ENCODE measurements at regions not wholly inside any gene's neighbourhood (a gene's known extent, or its start where the extent isn't known, plus 50 kb on each side); places are given as distances from the start of the nearest gene placed in this dataset.
"Not testable (repeated sequence)": the region's sequence is repeated elsewhere in the genome, so short reads cannot be mapped to it uniquely, and the experiment has no call there.

DNA sequence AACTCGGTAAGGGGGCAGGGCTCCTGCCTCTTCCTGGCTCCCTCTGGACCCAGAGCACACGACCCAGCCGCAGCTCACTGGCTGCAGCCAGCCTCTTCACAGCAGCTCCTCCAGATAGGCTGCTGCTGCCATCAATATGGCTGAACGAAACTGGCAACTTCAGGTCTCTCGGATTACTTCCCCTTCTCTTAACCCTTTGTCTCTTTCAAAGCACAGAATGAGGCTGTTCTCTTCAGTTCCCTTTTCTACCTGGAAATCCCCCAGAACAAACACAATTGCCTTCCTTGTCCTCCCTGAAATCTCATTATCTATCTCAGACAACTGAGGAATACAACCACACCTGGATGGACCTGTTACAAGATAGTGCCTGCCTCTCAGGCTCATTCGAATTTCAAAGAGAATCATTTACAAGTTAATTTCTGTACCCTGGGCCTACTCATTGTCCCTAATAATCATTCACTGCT is 193.4 kb upstream of the MBL2 start:
- H3K27ac Mint-ChIP-seq, result no peak overlapping the region
- H3K9me3 Mint-ChIP-seq, result peaks cover 0 to 8% of the 10 kb centered on the region in 2 donors
- no peaks in the 10 kb centered on the region for H3K27me3 Mint-ChIP-seq
- no peak overlapping the region for H3K4me3 Mint-ChIP-seq
- no peak for ATAC-seq
- no peaks in the 10 kb centered on the region for H3K4me1 Mint-ChIP-seq
- no peak for DNase-seq

DNA sequence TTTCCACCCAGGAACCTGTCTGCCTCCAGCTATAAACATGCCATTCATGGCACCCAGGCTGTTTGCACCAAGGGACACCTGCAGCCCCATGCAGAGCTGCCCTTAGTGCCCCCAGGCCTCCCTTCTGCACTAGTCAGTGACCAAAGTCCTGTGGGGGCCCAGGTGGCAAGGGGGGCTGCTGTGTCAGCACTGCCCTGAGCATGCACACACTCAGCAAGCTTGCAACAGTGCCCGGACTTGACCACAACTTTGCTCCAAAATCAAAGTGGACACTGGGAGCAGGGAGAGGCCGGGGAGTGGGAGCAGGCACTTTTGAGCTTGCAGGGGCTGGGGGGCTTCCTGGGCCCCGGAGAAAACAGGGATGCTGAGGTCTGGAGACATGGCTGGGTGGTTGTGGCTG is 192.9 kb upstream of the MBL2 start:
- H3K27me3 Mint-ChIP-seq, result no peaks in the 10 kb centered on the region
- no peak overlapping the region for H3K4me3 Mint-ChIP-seq
- DNase-seq, result no peak
- no peaks in the 10 kb centered on the region for H3K4me1 Mint-ChIP-seq
- peaks cover 0 to 8% of the 10 kb centered on the region in 2 donors for H3K9me3 Mint-ChIP-seq
- ATAC-seq, result no peak
- no peak overlapping the region for H3K27ac Mint-ChIP-seq

DNA sequence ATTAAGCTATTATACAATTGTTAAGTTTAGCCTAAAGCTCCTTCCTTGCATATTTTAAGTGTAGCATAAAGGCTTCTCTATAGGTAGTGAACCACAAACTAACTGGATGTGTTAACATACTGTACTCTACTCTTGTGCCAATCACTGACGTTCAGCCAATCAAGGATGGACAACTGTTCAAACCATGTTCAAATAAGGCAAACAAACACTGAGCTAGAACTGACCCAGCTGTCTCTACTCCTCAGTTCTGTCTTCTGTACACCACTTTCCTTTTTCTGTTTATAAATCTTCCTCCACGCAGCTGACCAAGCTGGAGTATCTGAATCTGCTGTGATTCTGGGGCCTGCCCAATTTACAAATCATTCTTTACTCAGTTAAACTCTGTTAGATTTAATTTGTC is 188.7 kb upstream of the MBL2 start:
- Mint-ChIP-seq H3K27ac (no peak overlapping the region), H3K27me3 (no peaks in the 10 kb centered on the region), H3K9me3 (peaks cover 0 to 5% of the 10 kb centered on the region in 2 donors), H3K4me3 (no peak overlapping the region), H3K4me1 (no peaks in the 10 kb centered on the region)
- DNase-seq, result no peak
- ATAC-seq, result no peak

DNA sequence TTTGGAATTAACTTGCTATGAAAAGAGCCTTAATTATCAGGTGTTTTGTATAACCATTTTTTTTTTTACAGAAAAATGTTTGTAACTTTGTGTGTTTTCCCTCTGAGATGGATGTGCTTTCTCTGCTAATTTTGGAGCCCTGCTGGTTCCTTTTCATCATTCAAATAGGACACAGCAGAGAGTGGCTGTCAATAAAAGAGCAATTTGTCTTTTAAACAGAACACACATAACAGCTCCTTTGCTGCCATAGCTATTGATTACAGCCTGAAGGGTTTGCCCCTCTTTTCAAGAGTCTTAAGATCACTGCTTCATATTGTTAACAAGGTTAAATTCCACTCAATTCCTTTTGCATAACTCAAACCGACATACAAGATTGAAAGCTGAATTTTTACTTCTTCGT is 187.2 kb upstream of the MBL2 start:
- H3K27me3 Mint-ChIP-seq, result no peaks in the 10 kb centered on the region
- no peaks in the 10 kb centered on the region for H3K4me1 Mint-ChIP-seq
- no peak for ATAC-seq
- H3K9me3 Mint-ChIP-seq, result peaks cover 0 to 5% of the 10 kb centered on the region in 2 donors
- H3K27ac Mint-ChIP-seq, result no peak overlapping the region
- no peak for DNase-seq
- H3K4me3 Mint-ChIP-seq, result no peak overlapping the region

DNA sequence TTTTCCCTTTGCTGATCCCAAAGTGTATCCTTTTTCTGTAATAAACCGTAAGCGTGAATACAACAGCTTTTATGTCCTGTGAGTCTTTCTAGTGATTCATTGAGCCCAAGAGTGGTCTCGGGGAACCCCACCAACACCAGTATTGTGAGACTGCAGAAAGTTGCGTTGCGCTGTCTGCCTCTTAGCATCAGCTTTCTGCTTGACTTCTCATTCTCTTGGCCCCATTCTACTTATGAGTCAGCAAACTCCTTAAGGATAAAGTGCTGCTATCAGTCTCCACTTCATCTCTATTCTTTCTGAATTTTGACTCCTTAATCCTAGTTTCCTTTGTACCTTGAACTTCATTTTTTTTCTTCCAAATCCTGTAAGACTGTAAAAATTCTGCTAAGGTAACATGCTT is 184.3 kb upstream of the MBL2 start:
- Mint-ChIP-seq H3K27ac (no peak overlapping the region), H3K27me3 (no peaks in the 10 kb centered on the region), H3K4me3 (no peak overlapping the region), H3K4me1 (no peaks in the 10 kb centered on the region), H3K9me3 (peaks cover 5 to 7% of the 10 kb centered on the region in 2 donors)
- no peak for DNase-seq
- no peak for ATAC-seq

DNA sequence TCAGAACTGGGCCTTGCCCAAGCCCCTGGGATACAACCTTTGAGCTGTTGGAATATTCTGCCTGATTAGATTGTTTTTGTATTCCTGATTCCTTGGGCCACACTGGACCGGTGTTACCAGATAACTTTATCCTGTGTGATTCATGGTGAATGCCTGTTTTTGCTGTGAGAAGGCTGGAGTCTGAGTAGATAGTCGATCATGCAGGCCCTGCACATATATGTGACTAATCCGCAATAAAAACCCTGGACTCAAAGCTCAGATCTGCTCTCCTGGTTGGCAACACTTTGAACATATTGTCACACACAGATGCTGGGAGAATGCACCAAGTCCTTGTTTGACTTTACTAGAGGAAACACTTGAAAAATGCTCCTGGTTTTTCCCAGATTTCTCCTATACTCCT is 183.9 kb upstream of the MBL2 start:
- no peak overlapping the region for H3K4me3 Mint-ChIP-seq

DNA sequence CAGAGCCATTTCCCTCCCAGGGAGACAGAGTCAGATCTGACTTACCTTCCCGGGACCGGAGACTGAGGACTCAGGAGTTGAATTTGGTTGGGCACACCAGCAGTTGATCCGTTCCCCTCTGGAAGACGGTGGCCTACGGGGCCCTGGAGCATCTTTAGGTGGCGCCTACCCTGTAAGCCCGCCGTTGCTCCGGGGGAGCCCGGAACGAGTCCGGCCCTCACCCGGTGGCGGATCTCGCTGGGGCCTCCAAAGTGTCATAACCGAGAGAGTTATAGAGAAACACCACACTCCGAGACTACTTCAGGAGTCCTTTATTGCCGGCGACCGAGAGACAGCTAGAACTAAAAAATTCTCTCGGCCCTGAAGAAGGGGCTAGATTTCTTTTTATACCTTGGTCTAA is 182.8 kb upstream of the MBL2 start:
- H3K27me3 Mint-ChIP-seq, result no peaks in the 10 kb centered on the region
- H3K9me3 Mint-ChIP-seq, result peaks cover 5 to 7% of the 10 kb centered on the region in 2 donors
- H3K27ac Mint-ChIP-seq, result no peak overlapping the region
- DNase-seq (no peak), ATAC-seq (no peak)
- no peak overlapping the region for H3K4me3 Mint-ChIP-seq
- H3K4me1 Mint-ChIP-seq, result no peaks in the 10 kb centered on the region

More for the DNA sequence above, 183.9 kb upstream of the MBL2 start:
- Mint-ChIP-seq H3K27me3 (no peaks in the 10 kb centered on the region), H3K9me3 (peaks cover 5 to 7% of the 10 kb centered on the region in 2 donors), H3K27ac (no peak overlapping the region), H3K4me1 (no peaks in the 10 kb centered on the region)
- ATAC-seq (no peak), DNase-seq (no peak)

DNA sequence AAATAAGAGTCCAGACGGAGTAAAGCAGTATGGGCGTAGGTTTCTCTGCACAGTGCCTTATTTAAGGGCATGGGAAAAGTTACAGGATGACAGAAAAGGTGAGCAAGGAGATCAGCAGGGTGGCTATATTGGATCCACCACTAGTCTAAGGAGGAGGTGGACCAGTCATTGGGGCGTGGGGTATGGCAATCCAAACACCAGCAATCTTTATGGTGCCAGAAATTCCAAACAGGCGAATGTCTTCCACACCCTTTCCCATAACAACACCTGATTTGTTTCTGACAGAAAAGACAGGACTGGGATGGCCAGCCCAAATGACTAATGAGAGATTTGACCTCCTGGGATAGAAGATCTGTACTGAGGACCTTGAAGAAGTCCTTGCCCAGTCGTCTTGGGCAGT is 181.8 kb upstream of the MBL2 start:
- DNase-seq, result no peak
- Mint-ChIP-seq H3K9me3 (peaks cover 5 to 7% of the 10 kb centered on the region in 2 donors), H3K27ac (no peak overlapping the region), H3K4me1 (no peaks in the 10 kb centered on the region), H3K27me3 (no peaks in the 10 kb centered on the region), H3K4me3 (no peak overlapping the region)
- ATAC-seq, result no peak

DNA sequence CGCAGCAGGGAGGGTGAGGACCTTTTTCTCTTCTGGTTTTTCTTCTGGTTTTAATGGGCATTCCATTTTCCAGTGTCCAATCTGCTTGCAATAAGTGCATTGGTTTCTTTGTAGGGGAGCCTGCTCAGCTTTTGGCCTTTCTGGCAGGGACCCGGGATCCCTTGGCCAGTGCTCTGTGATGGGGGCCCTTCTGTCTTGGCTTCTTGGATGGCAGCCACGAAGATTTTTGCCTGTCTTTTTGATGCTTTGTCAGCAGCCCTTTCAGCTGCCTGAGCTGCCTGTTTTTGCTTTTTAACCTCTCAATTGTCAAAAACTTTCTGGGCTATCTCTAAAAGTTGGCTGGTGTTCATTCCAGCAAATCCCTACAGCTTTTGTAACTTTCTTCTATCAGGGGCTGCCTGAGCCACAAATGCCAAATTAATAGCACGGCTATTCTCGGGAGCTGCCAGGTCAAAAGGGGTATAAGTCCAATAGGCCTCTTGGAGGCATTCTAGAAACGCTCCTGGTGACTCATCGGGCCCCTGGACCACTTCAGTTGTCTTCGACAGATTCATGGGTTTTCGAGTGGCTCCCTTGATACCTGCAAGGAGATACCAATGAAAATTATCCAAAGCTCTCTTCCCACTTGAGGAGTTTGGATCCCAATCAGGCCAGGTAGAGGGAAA is 179.9 kb upstream of the MBL2 start:
- H3K4me3 Mint-ChIP-seq, result no peak overlapping the region
- H3K9me3 Mint-ChIP-seq, result peaks cover 4 to 14% of the 10 kb centered on the region in 2 donors
- ATAC-seq (no peak), DNase-seq (no peak)
- H3K27me3 Mint-ChIP-seq, result no peaks in the 10 kb centered on the region
- H3K4me1 Mint-ChIP-seq, result no peaks in the 10 kb centered on the region
- H3K27ac Mint-ChIP-seq, result no peak overlapping the region

DNA sequence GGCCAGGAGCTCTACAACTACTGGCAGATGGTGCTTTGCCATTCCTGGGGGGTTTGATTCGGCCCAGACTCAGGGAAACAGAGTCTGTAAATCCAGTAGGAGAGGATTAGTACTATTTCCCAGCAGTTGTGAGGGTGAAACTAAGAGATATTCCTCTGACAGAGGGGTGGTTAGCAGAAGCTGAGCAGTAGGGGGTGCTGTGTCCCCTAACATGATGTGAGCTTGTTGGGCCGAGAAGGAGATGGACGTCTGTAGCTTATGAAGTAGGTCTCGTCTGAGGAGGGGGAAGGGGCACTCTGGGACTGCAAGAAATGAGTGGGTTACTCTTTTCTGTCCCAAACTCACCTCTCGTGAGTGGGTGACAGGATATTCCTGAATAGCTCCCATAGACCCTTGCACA is 179.2 kb upstream of the MBL2 start:
- no peaks in the 10 kb centered on the region for H3K4me1 Mint-ChIP-seq
- H3K27me3 Mint-ChIP-seq, result no peaks in the 10 kb centered on the region
- peaks cover 0 to 14% of the 10 kb centered on the region in 2 donors for H3K9me3 Mint-ChIP-seq
- ATAC-seq, result no peak
- H3K27ac Mint-ChIP-seq, result no peak overlapping the region
- DNase-seq, result no peak
- H3K4me3 Mint-ChIP-seq, result no peak overlapping the region

DNA sequence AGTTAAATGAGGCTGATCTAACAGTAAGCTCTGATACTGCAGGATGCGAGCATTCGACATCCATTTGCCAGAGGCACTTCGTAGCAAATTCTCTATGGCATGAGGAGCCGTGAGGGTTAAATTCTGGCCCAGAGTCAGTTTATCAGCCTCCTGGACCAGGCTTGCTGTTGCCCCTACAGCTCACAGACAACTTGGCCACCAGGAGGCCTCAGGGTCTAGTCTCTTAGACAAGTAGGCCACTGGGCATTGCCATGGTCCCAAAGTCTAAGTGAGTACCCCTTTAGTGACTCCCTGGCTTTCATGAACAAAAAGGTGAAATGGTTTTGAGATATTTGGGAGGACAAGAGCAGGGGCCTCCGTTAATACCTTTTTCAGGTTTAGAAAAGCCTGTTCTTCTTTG is 178.0 kb upstream of the MBL2 start:
- H3K9me3 Mint-ChIP-seq, result peaks cover 0 to 14% of the 10 kb centered on the region in 2 donors

DNA sequence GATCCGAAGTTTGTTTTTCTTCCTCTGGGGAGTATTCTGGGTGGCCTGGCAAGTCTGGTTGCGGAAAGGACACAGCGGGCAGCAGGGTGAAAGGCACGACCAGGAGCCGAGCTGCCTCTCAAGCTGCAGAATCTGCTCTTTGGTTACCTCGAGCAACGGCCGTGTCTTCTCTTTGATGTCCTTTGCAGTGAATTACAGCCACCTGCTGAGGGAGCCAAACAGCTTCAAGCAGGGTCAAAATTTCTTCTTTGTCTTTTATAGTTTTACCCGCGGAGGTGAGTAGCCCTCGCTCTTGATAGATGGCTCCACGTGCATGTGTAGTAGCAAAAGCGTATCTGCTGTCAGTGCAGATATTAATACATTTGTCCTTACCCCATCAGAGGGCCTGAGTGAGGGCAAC is 177.3 kb upstream of the MBL2 start:
- no peaks in the 10 kb centered on the region for H3K27me3 Mint-ChIP-seq
- DNase-seq (no peak), ATAC-seq (no peak)
- peaks cover 0 to 14% of the 10 kb centered on the region in 2 donors for H3K9me3 Mint-ChIP-seq
- no peak overlapping the region for H3K4me3 Mint-ChIP-seq
- no peak overlapping the region for H3K27ac Mint-ChIP-seq
- H3K4me1 Mint-ChIP-seq, result no peaks in the 10 kb centered on the region

More for the DNA sequence above, 178.0 kb upstream of the MBL2 start:
- Mint-ChIP-seq H3K27ac (no peak overlapping the region), H3K27me3 (no peaks in the 10 kb centered on the region), H3K4me1 (no peaks in the 10 kb centered on the region), H3K4me3 (no peak overlapping the region)
- ATAC-seq (no peak), DNase-seq (no peak)

DNA sequence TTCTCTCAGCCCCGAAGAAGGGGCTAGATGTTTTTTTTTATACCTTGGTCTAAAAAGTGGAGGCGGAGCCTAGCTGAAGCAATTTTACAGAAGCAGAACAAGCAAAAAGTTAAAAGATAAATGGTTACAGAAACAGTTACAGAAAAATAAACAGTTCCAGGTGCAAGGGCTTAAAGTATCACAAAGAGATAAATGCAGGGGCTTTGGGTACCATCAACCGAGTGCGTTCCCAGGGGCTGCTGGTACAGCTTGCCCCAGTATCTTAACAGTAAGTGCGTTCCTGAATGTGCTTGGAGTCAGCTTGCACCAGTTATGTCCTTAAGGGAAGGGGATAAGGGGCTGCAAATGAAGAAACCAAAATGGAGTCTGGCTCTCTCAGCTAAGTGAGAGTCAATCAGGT is 173.9 kb upstream of the MBL2 start:
- Mint-ChIP-seq H3K27ac (no peak overlapping the region), H3K4me3 (no peak overlapping the region), H3K4me1 (no peaks in the 10 kb centered on the region), H3K9me3 (peaks cover 0 to 7% of the 10 kb centered on the region in 2 donors), H3K27me3 (no peaks in the 10 kb centered on the region)
- DNase-seq (no peak), ATAC-seq (no peak)

DNA sequence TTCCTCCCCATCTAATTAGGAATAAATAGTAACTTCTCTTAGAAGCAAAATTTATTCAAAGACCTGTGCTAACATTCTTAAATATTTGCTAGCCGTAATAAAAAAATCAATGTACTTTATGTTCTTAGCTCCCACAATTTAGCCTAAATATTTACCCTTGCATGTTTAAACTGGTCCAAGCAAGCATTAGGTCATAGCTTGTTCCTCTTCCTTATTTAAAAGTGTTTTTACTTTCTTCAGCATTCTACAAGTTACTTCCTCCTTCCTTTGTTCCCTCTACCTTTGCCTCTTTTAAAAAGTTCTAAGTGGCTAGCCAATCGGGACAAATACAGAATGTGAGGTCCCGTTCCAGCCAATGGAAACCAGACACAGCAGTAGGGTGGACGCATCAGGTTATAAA is 172.9 kb upstream of the MBL2 start:
- not testable (repeated sequence) for DNase-seq, H3K4me1 Mint-ChIP-seq, H3K27me3 Mint-ChIP-seq, H3K4me3 Mint-ChIP-seq, H3K9me3 Mint-ChIP-seq, ATAC-seq, H3K27ac Mint-ChIP-seq

DNA sequence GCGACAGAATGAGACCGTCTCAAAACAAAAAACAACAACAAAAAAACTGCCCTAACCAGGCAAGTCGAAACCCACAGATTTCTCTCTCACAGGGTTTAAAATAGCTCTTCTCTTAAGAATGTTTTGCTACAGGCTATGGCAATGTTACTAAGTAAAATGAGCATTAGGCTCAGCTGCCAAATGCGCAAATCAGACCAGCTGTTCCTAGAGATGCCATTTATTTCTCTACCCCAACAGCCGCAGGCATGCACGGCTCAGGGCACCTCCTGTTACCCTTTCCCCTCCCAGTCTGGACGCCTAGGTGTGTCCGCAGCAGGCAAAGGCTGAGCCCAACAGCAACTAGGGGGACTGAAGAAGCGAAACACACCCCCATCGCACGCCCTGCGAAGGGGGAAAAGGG is 168.3 kb upstream of the MBL2 start:
- peaks cover 0 to 6% of the 10 kb centered on the region in 2 donors for H3K9me3 Mint-ChIP-seq
- ATAC-seq (no peak), DNase-seq (no peak)
- no peak overlapping the region for H3K27ac Mint-ChIP-seq
- no peak overlapping the region for H3K4me3 Mint-ChIP-seq
- no peaks in the 10 kb centered on the region for H3K4me1 Mint-ChIP-seq
- H3K27me3 Mint-ChIP-seq, result no peaks in the 10 kb centered on the region

DNA sequence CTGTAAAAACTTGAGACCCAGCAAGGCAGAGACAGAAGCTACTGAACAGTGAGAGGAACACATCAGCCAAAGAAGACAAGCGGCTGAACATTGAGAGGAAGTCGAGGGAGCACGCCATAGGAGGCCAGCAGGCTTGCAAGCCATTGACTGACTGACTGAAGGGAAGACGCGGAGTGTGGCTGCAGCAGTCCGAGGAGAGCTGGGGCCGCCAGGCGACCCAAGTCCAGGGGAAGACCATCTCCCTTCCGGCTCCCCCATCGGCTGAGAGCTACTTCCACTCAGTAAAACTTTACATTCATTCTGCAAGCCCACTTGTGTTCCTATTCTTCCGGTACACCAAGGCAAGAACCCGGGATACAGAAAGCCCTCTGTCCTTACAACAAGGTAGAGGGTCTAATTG is 167.3 kb upstream of the MBL2 start:
- Mint-ChIP-seq H3K27me3 (no peaks in the 10 kb centered on the region), H3K4me3 (no peak overlapping the region), H3K27ac (no peak overlapping the region), H3K9me3 (peaks cover 0 to 6% of the 10 kb centered on the region in 2 donors), H3K4me1 (no peaks in the 10 kb centered on the region)
- DNase-seq, result no peak
- ATAC-seq, result no peak

DNA sequence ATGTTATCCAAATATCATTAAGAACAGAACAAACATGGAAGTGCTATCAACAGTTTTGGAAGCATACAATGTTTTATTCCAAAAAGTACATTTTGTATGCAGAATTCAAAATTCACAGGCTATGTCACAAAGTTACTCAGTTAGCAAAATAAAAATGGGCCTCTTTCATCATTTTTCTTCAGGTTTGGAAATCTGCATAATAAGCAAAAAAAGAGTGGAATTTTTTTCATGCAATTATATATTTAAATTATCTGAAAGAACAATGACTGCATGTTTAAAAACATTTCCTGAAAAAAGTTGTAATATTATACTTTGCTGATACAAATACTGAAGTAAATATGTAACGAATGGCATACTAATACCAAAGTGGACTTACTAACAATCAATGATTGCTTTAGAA is 161.2 kb upstream of the MBL2 start:
- no peak for ATAC-seq
- H3K4me3 Mint-ChIP-seq, result no peak overlapping the region
- no peak for DNase-seq
- no peak overlapping the region for H3K27ac Mint-ChIP-seq
- H3K9me3 Mint-ChIP-seq, result peaks cover 0 to 6% of the 10 kb centered on the region in 2 donors
- H3K27me3 Mint-ChIP-seq, result no peaks in the 10 kb centered on the region
- no peaks in the 10 kb centered on the region for H3K4me1 Mint-ChIP-seq

Data from stimulated activated naive CD8-positive, alpha-beta T cell treated with anti-CD3 and anti-CD28 coated beads, Interleukin-15, amount 100 ng/mL, for 72 hours (primary cell).